ENCODE measurements at regions not wholly inside any gene's neighbourhood (a gene's known extent, or its start where the extent isn't known, plus 50 kb on each side); places are given as distances from the start of the nearest gene placed in this dataset.

- TF ChIP-seq, protein P1, sequence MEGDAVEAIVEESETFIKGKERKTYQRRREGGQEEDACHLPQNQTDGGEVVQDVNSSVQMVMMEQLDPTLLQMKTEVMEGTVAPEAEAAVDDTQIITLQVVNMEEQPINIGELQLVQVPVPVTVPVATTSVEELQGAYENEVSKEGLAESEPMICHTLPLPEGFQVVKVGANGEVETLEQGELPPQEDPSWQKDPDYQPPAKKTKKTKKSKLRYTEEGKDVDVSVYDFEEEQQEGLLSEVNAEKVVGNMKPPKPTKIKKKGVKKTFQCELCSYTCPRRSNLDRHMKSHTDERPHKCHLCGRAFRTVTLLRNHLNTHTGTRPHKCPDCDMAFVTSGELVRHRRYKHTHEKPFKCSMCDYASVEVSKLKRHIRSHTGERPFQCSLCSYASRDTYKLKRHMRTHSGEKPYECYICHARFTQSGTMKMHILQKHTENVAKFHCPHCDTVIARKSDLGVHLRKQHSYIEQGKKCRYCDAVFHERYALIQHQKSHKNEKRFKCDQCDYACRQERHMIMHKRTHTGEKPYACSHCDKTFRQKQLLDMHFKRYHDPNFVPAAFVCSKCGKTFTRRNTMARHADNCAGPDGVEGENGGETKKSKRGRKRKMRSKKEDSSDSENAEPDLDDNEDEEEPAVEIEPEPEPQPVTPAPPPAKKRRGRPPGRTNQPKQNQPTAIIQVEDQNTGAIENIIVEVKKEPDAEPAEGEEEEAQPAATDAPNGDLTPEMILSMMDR (conservative IDR thresholded peaks at IDR 0.05; ENCODE audit: low read length) = no peak
- TF ChIP-seq EZH2phosphoT487 (IDR thresholded peaks at IDR 0.05; ENCODE audit: borderline replicate concordance, low read depth, low read length) = no peak
Observed at GRCh38 chr1:34364376-34364775, 187.7 kb downstream of the C1orf94 start.

All from OCI-LY7 (cell line).